ENCODE measurements at regions not wholly inside any gene's neighbourhood (a gene's known extent, or its start where the extent isn't known, plus 50 kb on each side); places are given as distances from the start of the nearest gene placed in this dataset.

- DNase-seq, result no peak
These were observed 322.3 kb downstream of the GBE1 start for GRCh38 chr3:81439108-81439507.

DNA sequence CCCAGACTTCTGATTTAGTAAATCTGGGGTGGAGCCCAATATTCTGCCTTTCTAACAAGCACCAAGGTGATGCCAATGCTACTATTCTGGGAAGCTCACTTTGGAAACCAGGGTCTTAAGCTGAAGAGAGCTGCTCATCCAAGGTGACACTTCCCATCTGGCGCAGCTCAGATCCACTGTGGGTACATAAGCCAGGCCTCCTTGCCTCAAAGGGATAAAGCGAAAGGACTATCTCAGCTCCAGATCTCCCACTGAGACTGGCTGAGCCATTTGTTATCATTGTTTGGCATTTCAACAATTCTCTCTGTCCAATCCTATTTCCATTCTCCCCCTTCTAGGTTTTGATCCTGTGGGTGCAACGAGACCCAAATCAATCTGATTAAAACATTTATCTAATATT lies 323.8 kb downstream of the GBE1 start:
- no peak for DNase-seq

GRCh38 chr3:81436182-81436581 lies 325.3 kb downstream of the GBE1 start:
- DNase-seq, result no peak

GRCh38 chr3:81435050-81435449 lies 326.4 kb downstream of the GBE1 start:
- DNase-seq, result no peak

- DNase-seq, result no peak
These were observed 327.3 kb downstream of the GBE1 start for GRCh38 chr3:81434161-81434560.

GRCh38 chr3:81433675-81434074 lies 327.8 kb downstream of the GBE1 start:
- DNase-seq, result no peak

GRCh38 chr3:81432456-81432855 lies 329.0 kb downstream of the GBE1 start:
- DNase-seq, result no peak

- no peak for DNase-seq
These were observed 334.4 kb downstream of the GBE1 start for GRCh38 chr3:81426826-81427577.

GRCh38 chr3:81425198-81425868 lies 336.1 kb downstream of the GBE1 start:
- DNase-seq, result no peak

DNA sequence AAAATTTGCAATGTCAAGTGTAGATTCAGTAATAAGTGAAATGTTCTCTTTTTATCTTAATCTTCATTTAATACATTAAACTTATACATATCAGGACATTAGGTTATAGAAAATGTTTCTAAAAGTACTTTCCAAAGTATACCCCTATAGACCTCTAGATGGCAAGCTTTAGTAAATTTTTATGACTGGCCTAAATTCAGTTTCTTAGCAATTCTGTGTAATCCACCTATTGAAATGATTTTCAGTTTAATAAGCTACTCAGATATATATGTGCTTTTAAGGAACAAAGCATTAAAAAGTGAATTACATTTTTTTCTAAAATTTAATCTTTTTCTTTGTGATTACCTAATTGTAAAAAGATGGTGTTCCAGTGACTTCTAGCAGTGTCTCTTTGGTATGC lies 342.2 kb downstream of the GBE1 start:
- DNase-seq, result no peak

DNA sequence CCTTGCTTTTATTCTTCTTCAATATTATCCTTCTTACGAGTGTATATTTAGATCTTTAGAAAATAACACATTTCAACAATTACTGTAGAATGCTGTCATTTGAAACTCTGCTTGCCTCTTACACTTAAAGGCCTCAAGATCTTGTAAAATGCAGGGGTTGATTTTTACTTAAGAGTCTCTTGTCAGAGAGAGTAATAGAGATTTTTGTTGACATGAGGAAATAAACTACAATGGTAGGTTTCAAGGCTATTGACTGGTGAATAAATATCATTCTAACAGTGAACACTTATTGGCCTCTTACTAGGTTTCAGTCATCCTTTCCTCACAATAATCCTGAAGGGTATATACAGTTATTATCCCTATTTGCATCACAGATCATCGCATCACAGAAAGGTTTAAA lies 344.6 kb downstream of the GBE1 start:
- DNase-seq, result no peak

DNA sequence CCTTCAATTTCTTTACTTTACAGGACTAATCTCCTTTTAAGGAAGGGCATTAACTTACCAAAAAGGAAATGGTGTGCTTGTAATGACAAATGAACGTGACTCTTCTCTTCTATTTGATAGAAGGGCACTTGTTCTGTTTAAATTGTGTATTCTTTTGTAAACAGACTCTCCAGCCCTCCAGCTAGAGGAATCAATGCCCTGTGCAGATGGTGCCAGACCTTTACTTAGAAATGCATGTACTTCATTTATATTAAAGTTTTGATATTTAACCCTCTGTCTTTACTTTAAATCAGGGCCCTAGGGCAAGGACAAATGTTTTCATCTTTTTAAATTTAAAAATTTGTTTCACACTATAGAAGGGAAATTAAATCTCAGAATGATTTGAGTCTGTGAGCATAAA lies 355.1 kb downstream of the GBE1 start:
- no peak for DNase-seq

GRCh38 chr3:81395739-81396513 lies 365.5 kb downstream of the GBE1 start:
- DNase-seq, result no peak

GRCh38 chr3:81394651-81395524 lies 366.6 kb downstream of the GBE1 start:
- no peak for DNase-seq

- no peak for DNase-seq
These were observed 368.2 kb downstream of the GBE1 start for GRCh38 chr3:81393251-81393650.

DNA sequence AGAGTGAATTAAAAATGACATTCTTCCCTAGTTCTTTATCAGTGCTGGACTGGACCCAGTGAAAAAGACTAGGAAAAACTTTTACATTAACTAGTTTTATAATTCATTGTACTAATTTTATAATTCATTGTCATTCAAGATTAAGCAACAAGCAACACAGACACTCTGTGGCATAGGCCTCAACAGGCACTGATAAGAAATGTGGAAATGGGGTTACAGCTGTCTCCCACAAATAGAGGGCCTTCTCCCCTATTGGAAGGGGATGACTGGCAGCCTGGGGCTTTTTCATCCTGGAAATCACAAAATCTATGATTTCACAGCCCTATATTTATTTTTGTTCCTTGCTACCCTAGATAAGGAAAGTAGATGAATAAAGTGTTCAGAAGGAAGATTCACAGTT lies 370.6 kb downstream of the GBE1 start:
- DNase-seq, result no peak

DNA sequence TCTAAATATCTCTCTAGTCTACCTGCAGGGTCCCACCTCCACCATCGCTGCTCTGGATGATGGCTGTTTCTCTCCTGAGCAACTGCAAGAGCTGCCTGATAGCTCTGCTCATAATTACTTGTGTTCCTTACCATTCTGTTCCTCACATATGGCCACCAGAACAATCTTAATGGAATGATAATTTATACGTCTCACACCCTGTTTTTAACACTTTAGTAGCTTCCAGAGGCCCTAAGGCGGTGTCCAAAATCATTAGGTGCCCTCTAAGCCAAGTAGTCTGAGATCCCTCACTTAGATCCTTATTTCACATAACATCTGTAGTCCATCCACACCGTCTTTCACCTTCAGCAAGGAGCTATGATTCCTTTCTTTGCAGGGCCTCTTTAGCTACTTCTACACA lies 373.3 kb downstream of the GBE1 start:
- DNase-seq, result no peak

DNA sequence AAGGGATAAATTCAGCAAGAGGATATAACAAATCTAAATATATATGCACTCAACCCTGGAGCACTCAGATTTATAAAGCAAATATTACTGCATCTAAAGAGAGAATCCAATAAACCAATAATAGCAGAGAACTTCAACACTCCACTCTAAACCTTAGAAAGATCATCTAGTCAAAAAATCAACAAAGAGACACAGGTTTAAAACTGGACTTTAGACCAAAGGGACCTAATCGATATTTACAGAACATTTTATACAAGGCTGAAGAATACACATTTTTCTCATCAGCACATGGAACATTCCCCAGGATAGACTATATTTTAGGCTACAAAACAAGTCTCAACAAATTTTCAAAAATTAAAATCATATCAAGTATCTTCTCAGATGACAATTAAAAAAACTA lies 379.0 kb downstream of the GBE1 start:
- DNase-seq, result no peak

DNA sequence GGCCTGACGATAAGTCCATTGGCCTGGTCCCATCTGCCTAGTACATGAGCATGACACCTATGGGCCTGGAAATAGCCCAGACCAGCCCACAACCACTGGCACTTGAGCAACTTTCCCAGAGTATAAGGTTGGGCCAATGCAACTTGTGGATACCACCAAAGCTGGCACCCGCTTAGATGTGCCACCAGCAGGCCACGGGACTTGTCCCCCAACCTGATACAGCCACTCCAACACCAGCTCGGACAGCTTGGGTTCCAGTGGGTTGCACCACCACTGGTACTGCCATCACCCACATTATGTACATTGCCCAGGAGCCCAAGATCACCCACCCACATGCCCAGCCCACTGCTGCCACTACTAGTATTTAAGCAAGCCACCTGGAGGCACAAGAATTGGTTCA lies 381.2 kb downstream of the GBE1 start:
- DNase-seq, result no peak

DNA sequence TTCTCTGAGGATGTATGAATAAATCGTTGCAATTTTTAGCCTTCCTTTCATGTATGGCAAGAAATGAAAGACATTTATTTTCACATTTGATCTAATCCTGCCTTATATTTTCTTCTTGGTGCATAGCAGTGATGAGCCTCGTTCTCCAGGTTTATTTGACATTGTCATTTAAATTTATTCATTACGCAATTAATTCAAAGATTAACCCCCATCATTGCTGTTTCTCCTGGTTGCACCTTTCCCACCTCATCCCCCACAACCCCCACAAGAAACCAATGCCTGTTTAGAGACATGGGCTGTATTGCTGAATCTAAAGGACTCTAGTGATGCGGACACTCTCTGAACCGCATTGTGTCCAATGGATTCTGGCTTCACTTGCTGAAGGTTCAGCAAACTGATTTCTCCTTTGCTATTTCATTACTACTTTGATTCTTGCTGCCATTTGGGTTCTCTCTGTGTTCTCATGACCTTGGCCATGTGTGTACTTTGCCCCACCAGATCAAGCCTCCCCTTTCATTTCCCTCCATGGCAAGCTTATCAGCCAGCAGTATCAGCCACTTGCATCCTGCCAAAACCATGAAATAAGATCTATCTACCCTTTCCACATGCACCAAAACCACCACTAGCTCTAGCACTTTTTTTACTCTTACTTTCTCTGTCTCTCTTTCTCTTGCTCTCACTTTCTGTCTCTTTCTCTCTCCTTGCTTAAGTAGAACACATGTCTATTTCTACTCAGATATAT lies 382.7 kb downstream of the GBE1 start:
- DNase-seq, result no peak

- DNase-seq, result no peak
These were observed 385.5 kb downstream of the GBE1 start for GRCh38 chr3:81375921-81376320.

GRCh38 chr3:81364411-81364810 lies 397.0 kb downstream of the GBE1 start:
- DNase-seq, result no peak
